Dermis microvascular lymphatic vessel endothelial cell (primary cell): ENCODE measurements at regions not wholly inside any gene's neighbourhood (a gene's known extent, or its start where the extent isn't known, plus 50 kb on each side); places are given as distances from the start of the nearest gene placed in this dataset.
"Not testable (repeated sequence)": the region's sequence is repeated elsewhere in the genome, so short reads cannot be mapped to it uniquely, and the experiment has no call there.

ENCODE experiments used
- DNase-seq, 2 donors: peaks; one replicate each; pipeline versions ENCODE4 v3.0.0 to v3.0.0-alpha.2; 2010; ENCODE audit warnings: low read depth in 2 of 2

DNA sequence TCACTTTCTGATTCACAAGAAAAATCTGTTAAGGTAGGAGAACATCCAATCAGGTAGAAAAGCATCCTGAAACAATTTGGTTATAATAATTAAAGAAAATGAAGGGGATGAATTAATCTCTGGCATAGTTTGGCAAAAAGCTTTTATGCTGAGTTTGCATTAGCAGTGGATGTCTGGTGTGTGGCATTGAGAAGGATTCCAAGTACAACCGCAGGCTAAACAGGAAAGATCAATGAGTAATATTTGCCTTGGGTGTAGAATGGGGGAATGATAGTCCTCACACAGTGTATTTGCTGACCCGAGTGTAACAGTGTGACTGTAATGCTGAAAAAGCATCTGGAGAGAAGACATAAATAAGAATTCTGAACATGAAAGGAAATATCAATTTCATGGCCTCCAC lies 68.3 kb upstream of the SESTD1 start:
- DNase-seq: peak in 1 of 2 donors; percentile 47

DNA sequence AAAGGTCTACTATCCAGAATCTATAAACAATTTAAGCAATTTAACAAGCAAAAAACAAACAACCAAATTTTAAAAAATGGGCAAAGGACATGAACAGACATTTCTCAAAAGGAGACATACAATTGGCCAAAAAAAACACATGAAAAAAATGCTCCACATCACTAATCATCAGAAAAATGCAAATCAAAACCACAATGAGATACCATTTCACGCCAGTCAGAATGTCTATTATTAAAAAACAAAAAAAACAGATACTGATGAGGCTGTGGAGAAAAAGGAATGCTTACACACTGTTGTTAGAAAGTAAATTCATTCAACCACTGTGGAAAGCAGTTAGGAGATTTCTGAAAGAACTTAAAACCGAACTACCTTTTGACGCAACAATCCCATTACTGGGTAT lies 66.4 kb upstream of the SESTD1 start:
- DNase-seq: no peak

DNA sequence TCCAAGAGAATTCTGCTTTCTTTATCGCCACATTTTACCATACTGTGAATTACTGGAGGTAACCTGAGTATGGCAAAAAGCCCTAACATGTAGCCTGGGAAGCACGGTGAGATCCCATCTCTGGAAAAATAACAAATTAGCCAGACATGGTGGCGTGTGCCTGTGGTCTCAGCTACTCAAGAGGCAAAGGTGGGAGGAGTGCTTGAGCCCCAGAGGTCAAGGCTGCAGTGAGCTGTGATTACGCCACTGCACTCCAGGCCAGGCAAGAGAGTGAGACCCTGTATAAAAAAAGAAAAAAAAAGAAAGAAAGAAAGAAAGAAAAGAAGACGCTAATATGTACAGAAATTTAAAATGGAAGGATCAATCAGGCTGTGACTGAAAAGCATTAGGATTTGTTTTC lies 57.7 kb upstream of the SESTD1 start:
- DNase-seq: no peak

DNA sequence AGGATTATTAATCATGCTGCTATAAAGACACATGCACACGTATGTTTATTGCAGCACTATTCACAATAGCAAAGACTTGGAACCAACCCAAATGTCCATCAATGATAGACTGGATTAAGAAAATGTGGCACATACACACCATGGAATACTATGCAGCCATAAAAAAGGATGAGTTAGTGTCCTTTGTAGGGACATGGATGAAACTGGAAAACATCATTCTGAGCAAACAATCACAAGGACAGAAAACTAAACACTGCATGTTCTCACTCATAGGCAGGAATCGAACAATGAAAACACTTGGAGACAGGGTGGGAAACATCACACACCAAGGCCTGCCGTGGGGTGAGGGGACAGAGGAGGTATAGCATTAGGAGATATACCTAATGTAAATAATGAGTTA lies 56.4 kb upstream of the SESTD1 start:
- not testable (repeated sequence) for DNase-seq

DNA sequence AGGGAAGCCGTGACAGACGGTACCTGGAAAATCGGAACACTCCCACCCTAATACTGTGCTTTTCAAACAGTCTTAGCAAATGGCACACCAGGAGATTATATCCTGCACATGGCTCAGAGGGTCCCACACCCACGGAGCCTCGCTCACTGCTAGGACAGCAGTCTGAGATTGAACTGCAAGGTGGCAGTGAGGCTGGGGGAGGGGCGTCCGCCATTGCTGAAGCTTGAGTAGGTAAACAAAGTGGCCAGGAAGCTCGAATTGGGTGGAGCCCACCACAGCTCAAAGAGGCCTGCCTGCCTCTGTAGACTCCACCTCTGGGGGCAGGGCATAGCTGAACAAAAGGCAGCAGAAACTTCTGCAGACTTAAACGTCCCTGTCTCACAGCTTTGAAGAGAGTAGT lies 50.1 kb upstream of the SESTD1 start:
- DNase-seq: not testable (repeated sequence)
